ENCODE measurements at regions not wholly inside any gene's neighbourhood (a gene's known extent, or its start where the extent isn't known, plus 50 kb on each side); places are given as distances from the start of the nearest gene placed in this dataset.

- H3K4me2 ChIP-seq (ENCODE audit: low read depth, low read length), result no peak overlapping the region
- H4K8ac ChIP-seq (ENCODE audit: low read depth in 2 of 2, low read length in 2 of 2), result no peak overlapping the region
- H4K5ac ChIP-seq (ENCODE audit: low read depth, low read length), result no peak overlapping the region
- ChIA-PET POLR2A (ENCODE audit: unreplicated experiment) (no interaction called here), CTCF (interaction anchor here (6.2 kb wide), 1 partner anchor 437 kb away, joined by 42 read pairs; no protein-coding TSS in a partner anchor)
- DNase-seq, result no peak
- in situ Hi-C loops (cut with MboI; ENCODE audit: low sequenced_read_pairs), result loop anchor here (5.0 kb wide), 1 partner anchor 443 kb away; no protein-coding TSS in a partner anchor
- H3K27me3 ChIP-seq (ENCODE audit: control insufficient read depth, insufficient read depth, low read length), result no peaks in the 10 kb centered on the region
- no peak overlapping the region for H4K91ac ChIP-seq (ENCODE audit: insufficient read depth, low read depth, low read length)
- H3K56ac ChIP-seq (ENCODE audit: extremely low read depth, insufficient read depth, low read length), result no peak overlapping the region
- TF ChIP-seq RFX5 (IDR thresholded peaks at IDR 0.05; ENCODE audit: low read depth, low read length), result no peak
- TF ChIP-seq CHD1 (IDR thresholded peaks at IDR 0.05; ENCODE audit: low read depth, low read length), result no peak
- no peak for TF ChIP-seq BHLHE40 (IDR thresholded peaks at IDR 0.05; ENCODE audit: low read depth, low read length)
- TF ChIP-seq POLR2A (IDR thresholded peaks at IDR 0.05; ENCODE audit: low read depth, low read length), result no peak
- TF ChIP-seq USF2 (IDR thresholded peaks at IDR 0.05; ENCODE audit: low read depth, low read length), result no peak
- TF ChIP-seq, protein P1, sequence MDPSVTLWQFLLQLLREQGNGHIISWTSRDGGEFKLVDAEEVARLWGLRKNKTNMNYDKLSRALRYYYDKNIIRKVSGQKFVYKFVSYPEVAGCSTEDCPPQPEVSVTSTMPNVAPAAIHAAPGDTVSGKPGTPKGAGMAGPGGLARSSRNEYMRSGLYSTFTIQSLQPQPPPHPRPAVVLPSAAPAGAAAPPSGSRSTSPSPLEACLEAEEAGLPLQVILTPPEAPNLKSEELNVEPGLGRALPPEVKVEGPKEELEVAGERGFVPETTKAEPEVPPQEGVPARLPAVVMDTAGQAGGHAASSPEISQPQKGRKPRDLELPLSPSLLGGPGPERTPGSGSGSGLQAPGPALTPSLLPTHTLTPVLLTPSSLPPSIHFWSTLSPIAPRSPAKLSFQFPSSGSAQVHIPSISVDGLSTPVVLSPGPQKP (IDR thresholded peaks at IDR 0.05; ENCODE audit: borderline replicate concordance, low read depth, low read length), result no peak
- no peak for TF ChIP-seq FOS (IDR thresholded peaks at IDR 0.05; ENCODE audit: low read depth, low read length)
- no peak for TF ChIP-seq RCOR1 (IDR thresholded peaks at IDR 0.05; ENCODE audit: insufficient replicate concordance, low read length)
- TF ChIP-seq MAZ (IDR thresholded peaks at IDR 0.05; ENCODE audit: borderline replicate concordance, low read depth, low read length), result no peak
- no peak for TF ChIP-seq RAD21 (IDR thresholded peaks at IDR 0.05; ENCODE audit: low read length)
- TF ChIP-seq CEBPB (IDR thresholded peaks at IDR 0.05; ENCODE audit: low read depth, low read length), result no peak
- no peak for TF ChIP-seq SMC3 (IDR thresholded peaks at IDR 0.05; ENCODE audit: low read depth, low read length)
- TF ChIP-seq MAFK (IDR thresholded peaks at IDR 0.05; ENCODE audit: low read depth, low read length), result no peak
- no peak for TF ChIP-seq NFE2L2 (IDR thresholded peaks at IDR 0.05; ENCODE audit: low read depth, low read length)
- no peak for TF ChIP-seq MXI1 (IDR thresholded peaks at IDR 0.05; ENCODE audit: borderline replicate concordance, low read depth, low read length)
- TF ChIP-seq, protein P2, sequence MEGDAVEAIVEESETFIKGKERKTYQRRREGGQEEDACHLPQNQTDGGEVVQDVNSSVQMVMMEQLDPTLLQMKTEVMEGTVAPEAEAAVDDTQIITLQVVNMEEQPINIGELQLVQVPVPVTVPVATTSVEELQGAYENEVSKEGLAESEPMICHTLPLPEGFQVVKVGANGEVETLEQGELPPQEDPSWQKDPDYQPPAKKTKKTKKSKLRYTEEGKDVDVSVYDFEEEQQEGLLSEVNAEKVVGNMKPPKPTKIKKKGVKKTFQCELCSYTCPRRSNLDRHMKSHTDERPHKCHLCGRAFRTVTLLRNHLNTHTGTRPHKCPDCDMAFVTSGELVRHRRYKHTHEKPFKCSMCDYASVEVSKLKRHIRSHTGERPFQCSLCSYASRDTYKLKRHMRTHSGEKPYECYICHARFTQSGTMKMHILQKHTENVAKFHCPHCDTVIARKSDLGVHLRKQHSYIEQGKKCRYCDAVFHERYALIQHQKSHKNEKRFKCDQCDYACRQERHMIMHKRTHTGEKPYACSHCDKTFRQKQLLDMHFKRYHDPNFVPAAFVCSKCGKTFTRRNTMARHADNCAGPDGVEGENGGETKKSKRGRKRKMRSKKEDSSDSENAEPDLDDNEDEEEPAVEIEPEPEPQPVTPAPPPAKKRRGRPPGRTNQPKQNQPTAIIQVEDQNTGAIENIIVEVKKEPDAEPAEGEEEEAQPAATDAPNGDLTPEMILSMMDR (conservative IDR thresholded peaks at IDR 0.05; ENCODE audit: low read depth, low read length), result no peak
- H2BK20ac ChIP-seq (ENCODE audit: low read depth, low read length), result no peak overlapping the region
- H3K79me1 ChIP-seq (ENCODE audit: low read depth in 1 of 2, low read length in 2 of 2), result no peaks in the 10 kb centered on the region
- H2BK120ac ChIP-seq (ENCODE audit: low read depth, low read length), result no peak overlapping the region
- no peaks in the 10 kb centered on the region for H4K20me1 ChIP-seq (ENCODE audit: insufficient read depth, low read length)
- H2AFZ ChIP-seq (replicated peaks; ENCODE audit: low read length, poor library complexity), result no peak overlapping the region
- H3K14ac ChIP-seq (replicated peaks; ENCODE audit: low read depth, low read length), result no peak overlapping the region
- dilution Hi-C loops (cut with HindIII; ENCODE audit: low sequenced_read_pairs, unreplicated experiment), result no loop called here
- H3K4me3 ChIP-seq (ENCODE audit: insufficient read depth, low read depth, low read length), result no peak overlapping the region
- intact Hi-C loops (cut with micrococcal nuclease), result loop anchor here (5.0 kb wide), 1 partner anchor 168 kb away; no protein-coding TSS in a partner anchor
- H3K9me3 ChIP-seq (ENCODE audit: control insufficient read depth, insufficient read depth, low read length), result no peaks in the 10 kb centered on the region
- H3K23ac ChIP-seq (ENCODE audit: low read depth, low read length), result no peak overlapping the region
- BruUV-seq (replicated peaks), result no TSS peak
- H2AK5ac ChIP-seq (ENCODE audit: low read depth, low read length), result no peak overlapping the region
- H3K27ac ChIP-seq (ENCODE audit: insufficient read depth, low read length), result no peak overlapping the region
- no peak overlapping the region for H2BK15ac ChIP-seq (ENCODE audit: low read depth, low read length)
- no peak overlapping the region for H3K9ac ChIP-seq (ENCODE audit: low read depth, low read length)
- WGBS, 2 experiments (ENCODE audit: extremely low coverage in 2 of 2, insufficient read length in 1 of 2), result 86% methylated on average over 3 of the region's 3 CpGs; no CpG with 5 or more reads in 1 of the 2 experiments
- H3K9me1 ChIP-seq (ENCODE audit: insufficient read depth, low read length), result peaks cover 5% of the 10 kb centered on the region
- no peaks in the 10 kb centered on the region for H3K36me3 ChIP-seq (ENCODE audit: control insufficient read depth, insufficient read depth, low read length)
- no peaks in the 10 kb centered on the region for H3K4me1 ChIP-seq (ENCODE audit: control insufficient read depth, insufficient read depth, low read length)
- peak overlapping the region; percentile 79 for H2BK5ac ChIP-seq (ENCODE audit: low read depth, low read length, poor library complexity, severe bottlenecking)
- H2AK9ac ChIP-seq (replicated peaks; ENCODE audit: low read depth, low read length, poor library complexity), result no peak overlapping the region
- no peak overlapping the region for H3K4ac ChIP-seq (ENCODE audit: low read depth, low read length)
- ATAC-seq (ENCODE audit: low read depth), result no peak
- H3K18ac ChIP-seq (ENCODE audit: low read depth, low read length), result no peak overlapping the region
Measured at GRCh38 chr6:160934157-160934556, 57.4 kb upstream of the MAP3K4 start.
